ENCODE measurements at regions not wholly inside any gene's neighbourhood (a gene's known extent, or its start where the extent isn't known, plus 50 kb on each side); places are given as distances from the start of the nearest gene placed in this dataset.

DNA sequence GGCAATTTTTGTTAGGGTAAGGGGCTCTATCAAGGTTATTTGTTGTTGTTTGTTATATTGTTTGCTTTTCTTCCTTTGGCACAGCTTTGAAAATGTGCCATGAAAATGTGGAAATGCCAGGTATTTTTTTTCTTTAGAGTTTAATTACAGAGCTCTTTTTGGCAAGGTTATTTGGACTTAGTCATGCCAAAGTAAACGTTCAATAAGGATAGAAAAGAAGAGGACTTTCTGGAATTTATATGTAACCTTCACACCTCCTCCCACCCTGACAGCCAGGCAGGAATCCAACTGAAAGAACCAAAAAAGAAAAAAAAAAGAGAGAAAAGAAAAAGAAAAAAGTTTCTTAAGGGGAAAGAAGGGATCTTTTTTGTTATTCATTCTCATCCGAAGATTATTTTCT, 217.8 kb downstream of the KITLG start:
- no peaks in the 10 kb centered on the region for H3K4me1 ChIP-seq (ENCODE audit: control insufficient read depth, insufficient read depth, low read length)
- RAD21 ChIA-PET (ENCODE audit: unreplicated experiment): no interaction called here
- in situ Hi-C loops (cut with MboI) (no loop called here), intact Hi-C loops (cut with micrococcal nuclease; ENCODE audit: unreplicated experiment) (no loop called here)
- POLR2A ChIA-PET: interaction anchor here (0.8 kb wide), 1 partner anchor 23 kb away, joined by 3 read pairs; no protein-coding TSS in a partner anchor
- H4K20me1 ChIP-seq (ENCODE audit: control insufficient read depth, insufficient read depth): no peaks in the 10 kb centered on the region
- SMC1A ChIA-PET (ENCODE audit: uncharacterized antibody, unreplicated experiment): interaction anchor here (1.0 to 3.1 kb wide), 3 partner anchors 11 to 16 kb away, joined by 3 to 9 read pairs (median 5); no protein-coding TSS in a partner anchor
- DNase-seq (ENCODE audit: low read depth, low spot score) (no peak), FAIRE-seq (no peak), ATAC-seq (no peak)
- TF ChIP-seq TCF7 (IDR thresholded peaks at IDR 0.05; ENCODE audit: borderline replicate concordance) (no peak), EED (IDR thresholded peaks at IDR 0.05; ENCODE audit: low read depth) (no peak), POLR2AphosphoS5 (IDR thresholded peaks at IDR 0.05; ENCODE audit: low read length) (no peak), NRF1 (conservative IDR thresholded peaks at IDR 0.05; ENCODE audit: low read depth, low read length) (no peak), ZBTB40 (IDR thresholded peaks at IDR 0.05; ENCODE audit: borderline replicate concordance) (no peak), STAT3 (IDR thresholded peaks at IDR 0.05; ENCODE audit: low read depth, low read length) (no peak), CREM (IDR thresholded peaks at IDR 0.05; ENCODE audit: low read depth) (no peak), YBX1 (IDR thresholded peaks at IDR 0.05) (no peak), NR2C2 (IDR thresholded peaks at IDR 0.05; ENCODE audit: borderline replicate concordance, control insufficient read depth, insufficient read length, low read depth) (no peak)
- TF ChIP-seq, protein P1, sequence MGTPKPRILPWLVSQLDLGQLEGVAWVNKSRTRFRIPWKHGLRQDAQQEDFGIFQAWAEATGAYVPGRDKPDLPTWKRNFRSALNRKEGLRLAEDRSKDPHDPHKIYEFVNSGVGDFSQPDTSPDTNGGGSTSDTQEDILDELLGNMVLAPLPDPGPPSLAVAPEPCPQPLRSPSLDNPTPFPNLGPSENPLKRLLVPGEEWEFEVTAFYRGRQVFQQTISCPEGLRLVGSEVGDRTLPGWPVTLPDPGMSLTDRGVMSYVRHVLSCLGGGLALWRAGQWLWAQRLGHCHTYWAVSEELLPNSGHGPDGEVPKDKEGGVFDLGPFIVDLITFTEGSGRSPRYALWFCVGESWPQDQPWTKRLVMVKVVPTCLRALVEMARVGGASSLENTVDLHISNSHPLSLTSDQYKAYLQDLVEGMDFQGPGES (IDR thresholded peaks at IDR 0.05): no peak
- H3K79me2 ChIP-seq (ENCODE audit: control insufficient read depth, insufficient read depth, low read length): no peaks in the 10 kb centered on the region
- WGBS (ENCODE audit: insufficient coverage, insufficient replicate concordance, low lambda C conversion rate, missing lambda C conversion rate): 50% methylated on average over 2 of the region's 2 CpGs
- H3K36me3 ChIP-seq (ENCODE audit: control insufficient read depth in 2 of 2, insufficient read depth in 2 of 2, low read length in 1 of 2): no peaks in the 10 kb centered on the region
- H2AFZ ChIP-seq (ENCODE audit: control insufficient read depth, low read depth, low read length): no peak overlapping the region
- H3K9ac ChIP-seq (ENCODE audit: control insufficient read depth, insufficient read depth, low read length): no peak overlapping the region
- no peaks in the 10 kb centered on the region for H3K27me3 ChIP-seq (replicated peaks in 1 of 2; ENCODE audit: control insufficient read depth in 2 of 2, insufficient read depth in 2 of 2, low read length in 1 of 2)
- CTCF ChIA-PET: interaction anchor here (0.7 to 1.2 kb wide), 2 partner anchors 13 to 44 kb away, joined by 3 read pairs; no protein-coding TSS in a partner anchor
- no peak overlapping the region for H3K4me3 ChIP-seq
- no peak overlapping the region for H3K4me2 ChIP-seq (ENCODE audit: control insufficient read depth, insufficient read depth)
- H3K9me3 ChIP-seq (replicated peaks; ENCODE audit: control insufficient read depth, insufficient read depth, low read length): no peaks in the 10 kb centered on the region; the same call in 2 of the 3 replicates
- no TSS peak for BruUV-seq (replicated peaks)
- H3K27ac ChIP-seq (ENCODE audit: control insufficient read depth, insufficient read depth): no peak overlapping the region
